ENCODE measurements at regions not wholly inside any gene's neighbourhood (a gene's known extent, or its start where the extent isn't known, plus 50 kb on each side); places are given as distances from the start of the nearest gene placed in this dataset.
"Not testable (repeated sequence)": the region's sequence is repeated elsewhere in the genome, so short reads cannot be mapped to it uniquely, and the experiment has no call there.

DNA sequence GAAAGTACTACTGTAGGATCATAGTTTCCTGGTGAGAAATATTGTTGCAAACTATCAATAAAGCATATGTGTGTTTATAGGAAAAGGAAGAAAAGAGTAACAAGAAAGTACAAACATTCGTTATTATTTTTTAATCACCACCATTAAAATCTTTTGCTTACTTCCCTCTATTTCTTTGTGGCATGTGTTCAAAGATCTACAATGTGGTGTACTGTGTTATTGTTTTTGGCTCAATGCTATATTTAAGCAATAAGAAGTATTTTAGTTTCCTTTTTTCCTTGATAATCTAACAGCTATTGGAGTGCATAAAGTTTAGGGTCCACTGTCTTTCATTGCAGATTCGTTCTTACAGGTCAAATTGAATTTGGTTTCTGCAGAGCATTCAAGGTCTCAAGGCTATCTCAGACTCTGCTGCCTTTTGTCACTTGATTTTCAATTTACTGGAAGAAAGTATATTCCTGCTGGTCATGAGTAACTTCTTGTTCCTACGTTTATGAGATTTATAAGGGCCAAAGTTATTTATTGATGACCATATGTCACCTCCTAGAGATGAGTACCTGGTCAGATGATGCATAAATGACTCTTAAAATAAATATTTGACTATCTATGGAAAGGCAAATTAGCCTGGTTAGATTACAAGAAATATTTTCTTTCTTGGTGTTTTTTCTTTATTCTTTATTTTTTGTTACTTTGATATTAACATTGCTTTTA, 323.0 kb downstream of the TMEM167A start:
- DNase-seq (ENCODE audit: low spot score), result no peak

DNA sequence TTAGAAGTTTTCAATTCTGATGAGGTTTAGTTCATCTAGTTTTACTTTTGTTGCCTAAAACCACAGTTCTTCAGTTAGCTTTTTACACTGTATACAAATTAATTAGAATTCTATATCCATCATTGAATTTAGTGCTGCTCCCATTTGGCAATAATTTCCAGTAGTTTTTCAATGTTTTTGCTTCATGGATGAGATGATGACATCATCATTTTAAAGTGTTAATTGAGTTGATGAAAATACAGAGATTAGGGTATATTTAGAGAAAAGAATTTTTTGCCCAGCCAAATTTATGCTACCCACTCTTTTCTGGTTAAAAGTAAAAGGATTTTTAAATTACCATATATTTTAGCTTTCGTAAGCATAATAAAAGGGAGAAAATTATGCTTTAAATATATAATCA, 323.8 kb downstream of the TMEM167A start:
- DNase-seq (ENCODE audit: low spot score), result no peak

DNA sequence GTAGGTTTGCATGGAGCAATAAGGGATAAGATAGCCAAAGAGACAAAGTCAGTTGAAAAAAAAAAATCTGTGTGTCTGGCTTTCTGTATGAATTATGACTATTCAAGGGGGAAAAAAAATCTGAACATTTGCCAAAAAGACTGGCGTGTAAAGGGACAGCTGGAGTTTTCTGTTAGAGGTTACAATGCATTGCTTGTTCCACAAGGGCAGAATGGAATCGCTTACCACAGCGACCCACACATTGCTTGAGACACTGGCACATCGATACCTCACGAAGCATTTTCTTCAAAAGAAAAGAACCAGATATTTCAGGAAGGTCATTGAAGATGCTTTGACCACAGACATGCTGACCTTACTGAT, 327.8 kb downstream of the TMEM167A start:
- DNase-seq (ENCODE audit: low spot score), result peak; percentile 85

DNA sequence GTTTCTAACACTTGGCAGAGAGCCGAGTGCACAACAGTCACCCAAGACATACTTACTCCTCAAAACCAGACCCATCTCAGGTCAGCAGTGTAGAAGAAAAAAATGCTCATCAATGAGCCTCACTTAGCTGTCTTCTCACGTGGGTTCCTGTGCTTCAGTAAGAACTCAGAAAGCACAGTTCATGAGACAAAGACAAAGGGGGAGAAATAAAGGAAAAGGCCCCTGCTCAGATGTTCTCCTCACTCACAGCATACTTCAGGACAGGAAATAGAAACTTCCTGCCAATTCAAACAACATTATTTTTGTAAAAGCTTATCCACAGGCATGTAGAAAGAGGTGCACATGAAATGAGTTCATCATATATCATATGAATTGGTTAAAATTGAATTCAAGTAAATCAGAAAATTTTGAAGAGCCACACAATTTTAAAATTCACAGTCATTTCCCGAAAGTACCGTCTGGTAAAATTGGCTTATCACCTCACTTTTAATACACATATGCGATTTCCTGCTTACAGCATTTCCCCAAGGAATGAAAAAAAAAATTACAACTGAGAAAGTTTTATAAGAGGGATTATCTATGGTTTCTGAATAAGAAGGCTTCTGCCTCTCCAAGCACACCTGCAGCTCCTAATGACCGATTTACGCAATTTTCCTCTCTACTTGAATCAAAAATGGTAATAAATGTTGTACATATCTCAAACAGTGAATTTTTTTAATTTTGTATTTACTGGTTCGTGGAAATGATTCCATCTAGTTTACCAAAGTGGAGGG, 328.3 kb downstream of the TMEM167A start:
- DNase-seq (ENCODE audit: low spot score), result no peak

DNA sequence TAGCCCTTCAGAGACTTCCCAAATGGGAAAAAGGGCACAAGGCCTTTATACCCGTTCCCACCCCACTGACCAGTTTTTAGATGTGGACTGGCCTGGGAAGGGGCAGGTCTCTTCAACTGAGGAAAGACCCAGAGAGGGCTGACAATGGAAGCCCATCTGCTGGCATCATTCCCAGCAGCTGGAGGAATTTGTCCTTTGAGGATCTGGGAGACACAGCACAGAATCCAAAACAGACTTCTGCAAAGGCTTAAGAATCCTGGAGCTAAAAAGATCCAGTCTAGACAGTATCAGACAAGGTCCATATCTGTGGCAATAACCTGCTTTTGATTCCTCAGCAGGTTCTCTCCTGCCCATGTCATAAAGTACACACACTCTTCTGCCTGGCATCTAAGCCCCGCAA, 329.2 kb downstream of the TMEM167A start:
- DNase-seq (ENCODE audit: low spot score), result no peak

DNA sequence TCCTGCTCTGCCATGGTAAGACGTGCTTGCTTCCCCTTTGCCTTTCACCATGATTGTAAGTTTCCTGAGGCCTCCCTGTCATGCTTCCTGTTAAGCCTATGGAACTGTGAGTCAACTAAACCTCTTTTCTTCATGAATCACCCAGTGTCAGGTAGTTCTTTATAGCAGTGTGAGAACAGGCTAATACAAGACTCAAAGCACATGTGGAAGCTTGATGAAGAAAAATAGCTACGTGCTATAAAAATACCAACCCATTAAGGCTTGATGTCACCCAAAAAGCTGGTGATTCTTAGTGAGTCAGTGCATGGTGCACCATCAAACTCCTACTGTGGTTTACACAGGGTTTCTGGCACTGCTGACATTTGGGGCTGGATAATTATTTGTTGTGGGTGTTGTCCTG, 332.2 kb downstream of the TMEM167A start:
- no peak for DNase-seq (ENCODE audit: low spot score)

DNA sequence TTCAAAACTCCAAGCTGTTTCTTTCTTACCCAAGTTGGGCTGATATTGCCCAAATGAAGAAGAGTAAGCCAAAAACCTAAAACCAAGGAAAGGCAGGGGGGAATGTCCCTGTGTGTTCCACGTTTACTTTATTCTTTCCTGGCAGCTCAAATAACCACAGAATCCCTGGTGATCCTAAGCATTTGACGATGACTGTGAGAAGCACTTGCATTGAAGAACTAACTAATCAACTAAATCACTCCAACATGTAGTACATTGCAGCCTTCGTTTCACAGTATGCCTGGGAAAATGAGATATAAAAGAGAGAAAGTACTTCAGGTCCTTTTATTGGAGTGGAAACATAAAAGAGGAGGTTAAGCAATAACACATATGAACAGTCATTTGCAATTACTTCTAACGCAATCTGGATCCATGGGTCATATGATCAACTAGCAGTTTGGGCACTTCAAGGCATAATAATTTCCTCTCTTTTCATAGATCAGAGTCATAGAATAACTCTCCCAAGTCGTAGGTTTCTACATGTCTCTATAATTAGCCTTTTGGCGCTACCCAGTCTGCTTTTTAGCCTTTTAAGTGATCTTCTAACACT, 338.4 kb downstream of the TMEM167A start:
- DNase-seq (ENCODE audit: low spot score), result no peak

DNA sequence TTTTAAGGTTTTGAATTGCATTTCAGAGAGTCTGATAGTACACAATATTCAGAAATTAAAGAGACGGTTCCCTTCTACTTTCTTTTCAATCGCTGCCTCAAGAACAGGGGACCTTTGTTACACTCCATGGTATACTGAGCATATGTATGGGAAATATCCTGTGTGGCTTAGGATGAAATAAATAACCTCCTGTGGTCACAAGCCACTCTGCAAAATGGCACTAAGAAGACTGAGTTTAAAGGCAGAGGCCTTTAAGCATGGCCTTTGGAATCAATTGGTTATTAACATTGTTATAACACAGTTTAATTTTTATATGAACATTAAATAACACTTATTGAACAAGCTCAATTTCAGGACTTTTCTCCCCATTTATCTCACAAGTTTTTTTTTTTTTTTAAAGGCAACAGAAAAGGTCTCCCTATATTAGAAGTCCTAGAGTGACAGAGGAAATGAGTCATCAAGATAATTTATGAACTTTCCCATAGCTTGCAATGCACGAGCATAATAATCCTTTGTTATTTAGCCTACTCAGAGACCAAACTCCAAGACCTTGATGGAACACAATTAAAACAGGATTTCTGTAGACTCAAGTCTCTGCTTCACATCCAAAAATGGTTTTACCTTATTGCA, 341.9 kb downstream of the TMEM167A start:
- no peak for DNase-seq (ENCODE audit: low spot score)

DNA sequence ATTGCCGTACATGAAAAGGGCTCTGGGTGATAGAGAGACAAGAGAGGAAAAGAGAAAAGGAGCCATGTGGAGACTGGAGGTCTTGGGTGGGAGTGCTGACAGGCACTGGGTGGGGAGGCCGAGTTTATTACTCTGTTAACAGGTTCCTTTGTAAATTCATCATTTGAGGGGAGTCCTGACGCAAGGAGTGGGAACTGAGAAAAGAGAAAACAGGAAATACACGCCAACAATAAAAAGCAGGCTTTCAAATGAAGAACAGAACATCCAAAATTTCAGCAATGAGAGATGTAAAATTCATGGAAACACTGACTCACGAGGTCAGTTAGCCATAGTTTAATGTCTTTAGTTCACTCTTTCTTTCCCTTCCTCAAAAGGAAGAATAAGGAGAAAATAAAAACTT, 342.8 kb downstream of the TMEM167A start:
- no peak for DNase-seq (ENCODE audit: low spot score)

DNA sequence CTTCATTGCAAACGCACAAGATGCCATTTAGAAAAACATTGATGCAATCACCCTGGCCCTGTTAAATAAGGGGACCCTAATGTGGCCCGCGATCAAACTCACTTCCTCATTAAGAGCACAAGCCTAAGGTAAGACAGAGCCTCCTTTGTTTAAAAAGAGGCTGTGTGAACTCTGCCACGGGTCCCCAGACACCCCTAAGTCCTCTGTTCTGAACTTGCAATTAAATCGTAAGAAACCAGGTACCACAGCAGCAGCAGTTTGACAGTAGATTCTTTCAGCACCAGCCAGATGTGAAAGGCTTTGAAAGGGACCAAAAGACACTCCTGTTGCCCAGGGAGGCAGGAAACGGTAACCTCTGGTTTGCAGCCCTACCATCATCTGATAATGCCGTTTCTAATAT, 346.3 kb downstream of the TMEM167A start:
- no peak for DNase-seq (ENCODE audit: low spot score)

DNA sequence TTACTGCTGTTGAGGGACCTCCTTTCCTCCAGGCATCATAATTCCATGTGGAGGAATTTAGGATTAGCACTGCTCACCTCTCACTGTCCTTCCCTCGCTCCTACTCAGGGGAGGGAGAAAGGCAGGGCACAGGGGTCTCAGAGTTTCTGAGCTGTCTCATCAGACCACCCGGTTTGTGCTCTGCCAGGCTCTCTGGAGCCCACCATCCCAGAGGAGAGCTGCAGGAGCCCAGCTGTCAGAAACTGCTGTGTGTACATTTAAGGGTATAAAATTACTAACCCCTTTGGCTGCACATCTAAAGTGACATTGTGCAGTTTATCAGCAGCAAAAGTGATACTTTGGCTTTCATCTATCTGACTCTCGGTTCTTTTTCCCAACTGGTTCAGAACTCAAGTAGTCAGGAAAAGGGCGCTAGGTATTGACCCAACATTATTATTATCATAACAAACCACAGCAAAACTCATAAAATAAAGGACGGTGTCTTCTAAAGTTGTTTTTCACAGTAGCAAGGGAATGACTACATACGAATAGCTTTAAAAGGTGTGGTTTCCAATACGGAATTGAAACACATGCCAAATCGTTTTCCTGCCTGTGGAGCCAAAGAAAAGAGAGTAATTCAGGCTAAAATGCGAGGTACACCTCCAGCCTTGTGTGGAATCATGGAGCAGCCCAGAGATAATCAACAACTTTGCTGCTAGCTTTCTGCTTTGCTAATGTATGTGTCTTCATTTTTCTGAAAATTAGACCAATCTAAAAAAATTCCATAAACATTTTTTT, 348.1 kb downstream of the TMEM167A start:
- no peak for DNase-seq (ENCODE audit: low spot score)

DNA sequence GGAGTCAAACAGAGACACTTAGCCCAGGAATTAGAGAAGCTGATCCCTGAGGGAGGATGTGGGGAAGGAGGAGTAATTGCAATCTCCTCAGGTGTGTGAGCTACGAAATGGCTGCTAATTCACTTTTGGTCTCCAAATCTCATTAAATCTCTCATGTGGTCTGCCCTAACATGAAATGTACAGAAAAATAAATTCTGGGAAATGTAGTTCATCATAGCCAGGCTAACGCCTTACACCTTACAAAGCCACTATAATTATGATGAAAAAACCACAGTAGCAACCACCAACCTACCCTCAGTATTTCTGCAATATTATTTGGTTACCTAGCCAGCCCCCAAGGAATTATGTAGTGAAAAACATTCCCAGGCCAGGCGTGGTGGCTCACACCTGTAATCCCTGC, 354.0 kb downstream of the TMEM167A start:
- no peak for DNase-seq (ENCODE audit: low spot score)

DNA sequence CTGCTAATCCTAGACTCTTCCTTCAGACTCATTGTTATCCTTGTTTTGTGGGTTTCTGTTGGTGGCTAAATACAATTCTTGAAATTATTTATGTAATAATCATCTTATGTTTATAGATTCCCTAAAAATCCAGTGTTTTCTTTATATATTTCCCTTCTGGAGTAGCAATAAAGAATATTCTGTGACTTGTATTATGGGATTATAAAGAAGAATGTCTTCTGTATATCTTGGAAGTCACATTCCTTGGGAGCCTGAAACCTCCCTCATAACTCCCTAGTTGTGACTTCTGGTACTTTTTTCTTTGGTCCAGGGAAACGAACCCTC, 356.1 kb downstream of the TMEM167A start:
- no peak for DNase-seq (ENCODE audit: low spot score)

DNA sequence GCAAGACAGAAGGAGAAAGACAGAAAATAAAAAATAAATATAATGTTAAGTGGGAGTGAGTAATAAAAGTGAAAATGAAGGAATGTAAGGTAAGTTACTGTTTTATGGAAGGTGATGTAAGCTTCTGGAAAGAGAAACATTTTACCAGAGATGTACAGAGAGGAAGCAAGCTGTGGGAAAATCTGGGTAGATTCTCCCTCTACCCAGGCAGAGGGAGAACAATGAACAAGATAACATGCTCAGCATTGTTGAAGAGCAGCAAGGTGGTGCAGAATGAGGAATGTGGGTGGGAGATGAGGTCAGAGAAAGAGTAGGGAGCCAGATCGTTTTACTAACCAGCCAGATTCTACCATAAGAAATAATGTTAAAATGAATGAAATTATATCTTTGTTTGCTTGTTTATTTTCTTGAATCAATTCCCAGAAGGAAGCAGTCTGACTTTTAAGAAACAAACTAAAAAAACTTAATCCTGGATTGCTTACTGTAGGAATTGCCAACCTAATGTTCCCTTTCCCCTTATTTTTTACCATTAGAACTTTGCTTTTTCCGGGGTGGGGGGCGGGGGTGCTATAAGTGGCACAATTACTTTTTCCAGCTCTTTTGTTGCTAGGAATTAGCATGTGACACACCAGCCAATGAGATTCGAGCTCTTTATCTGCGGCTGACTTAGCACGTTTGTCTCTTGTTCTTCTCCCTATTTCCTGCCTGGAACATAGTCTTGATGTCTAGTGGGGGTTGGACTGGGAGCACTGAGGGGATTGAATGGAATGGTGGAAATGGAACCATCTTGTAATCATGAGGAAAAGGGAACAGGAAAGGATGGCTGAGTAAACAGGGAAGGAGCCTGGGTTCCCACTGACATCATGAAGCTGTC, 356.7 kb downstream of the TMEM167A start:
- no peak for DNase-seq (ENCODE audit: low spot score)

DNA sequence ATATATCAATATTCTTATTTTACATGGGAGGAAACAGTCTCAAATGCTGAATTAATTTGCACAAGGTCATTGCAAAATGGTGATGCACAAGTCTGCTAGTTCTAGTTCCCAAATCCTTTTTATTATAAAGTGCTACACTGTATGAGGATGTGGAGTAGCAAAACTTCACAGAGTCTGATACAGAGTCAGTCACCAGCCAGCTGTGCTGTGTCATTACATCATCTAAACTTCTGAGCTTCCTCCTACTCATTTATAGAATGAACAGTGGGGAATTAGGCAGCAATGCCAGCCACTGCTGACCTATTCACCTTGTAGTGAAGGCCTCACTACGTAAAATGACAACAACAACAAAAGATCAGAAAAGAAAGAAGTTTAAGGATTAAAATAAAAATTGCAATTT, 357.8 kb downstream of the TMEM167A start:
- no peak for DNase-seq (ENCODE audit: low spot score)

DNA sequence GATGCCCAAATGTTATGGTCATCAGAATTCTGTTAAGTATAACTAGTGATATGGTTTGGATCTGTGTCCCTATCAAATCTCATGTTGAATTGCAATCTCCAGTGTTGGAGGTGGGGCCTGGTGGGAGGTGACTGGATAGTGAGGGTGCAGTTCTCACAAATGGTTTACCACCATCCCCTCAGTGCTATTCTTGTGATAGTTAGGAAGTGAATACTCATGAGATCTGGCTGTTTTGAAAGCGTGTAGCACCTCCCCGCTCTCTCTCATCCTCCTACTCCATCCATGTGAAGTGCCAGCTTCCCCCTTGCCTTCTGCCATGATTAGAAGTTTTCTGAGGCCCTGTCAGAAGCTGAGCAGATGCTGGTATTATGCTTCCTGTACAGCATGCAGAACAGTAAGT, 359.5 kb downstream of the TMEM167A start:
- DNase-seq (ENCODE audit: low spot score), result no peak

DNA sequence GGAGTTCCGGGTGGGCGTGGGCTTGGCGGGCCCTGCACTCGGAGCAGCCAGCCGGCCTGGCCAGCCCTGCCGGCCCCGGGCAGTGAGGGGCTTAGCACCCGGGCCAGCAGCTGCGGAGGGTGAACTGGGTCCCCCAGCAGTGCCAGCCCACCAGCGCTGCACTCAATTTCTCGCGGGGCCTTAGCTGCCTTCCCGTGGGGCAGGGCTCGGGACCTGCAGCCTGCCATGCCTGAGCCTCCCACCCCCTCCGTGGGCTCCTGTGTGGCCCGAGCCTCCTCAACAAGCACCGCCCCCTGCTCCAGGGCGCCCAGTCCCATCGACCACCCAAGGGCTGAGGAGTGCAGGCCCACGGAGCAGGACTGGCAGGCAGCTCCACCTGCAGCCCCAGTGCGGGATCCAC, 362.5 kb downstream of the TMEM167A start:
- not testable (repeated sequence) for DNase-seq (ENCODE audit: low spot score)

DNA sequence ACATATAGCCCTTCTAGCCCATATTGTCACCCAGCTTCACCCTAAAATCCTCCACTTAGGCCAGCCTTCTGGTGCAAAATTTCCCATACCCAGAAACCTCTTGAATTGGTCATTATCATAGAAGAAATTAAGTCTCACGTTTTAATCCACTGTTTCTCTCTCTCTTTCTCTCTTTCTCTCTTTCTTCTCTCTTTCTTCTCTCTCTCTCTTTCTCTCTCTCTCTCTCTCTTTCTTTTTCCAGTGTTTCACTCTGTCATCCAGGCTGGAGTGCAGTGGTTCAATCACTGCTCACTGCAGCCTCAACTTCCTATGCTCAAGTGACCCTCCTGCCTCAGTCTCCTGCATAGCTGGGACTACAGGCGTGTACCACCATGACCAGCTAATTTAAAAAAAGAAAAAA, 363.4 kb downstream of the TMEM167A start:
- DNase-seq (ENCODE audit: low spot score), result no peak

DNA sequence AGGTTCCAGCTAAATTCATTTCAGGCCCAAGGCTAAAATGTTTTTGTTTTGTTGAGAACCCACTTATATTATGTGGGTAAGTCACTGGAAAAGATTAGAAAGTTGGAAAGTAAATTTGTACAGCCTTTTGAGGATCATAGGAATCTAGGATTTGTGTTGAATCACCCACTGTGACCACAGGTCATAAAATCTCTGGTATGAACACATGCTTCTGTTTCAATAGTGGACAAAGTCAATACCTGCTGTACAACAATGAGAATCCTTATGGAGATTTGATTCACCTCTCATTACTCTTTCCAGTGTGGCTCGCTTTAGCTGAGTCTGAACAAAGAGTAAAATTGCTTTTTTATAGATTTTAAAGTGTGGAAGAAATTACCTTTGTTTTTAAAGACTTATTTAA, 369.5 kb downstream of the TMEM167A start:
- no peak for DNase-seq (ENCODE audit: low spot score)

DNA sequence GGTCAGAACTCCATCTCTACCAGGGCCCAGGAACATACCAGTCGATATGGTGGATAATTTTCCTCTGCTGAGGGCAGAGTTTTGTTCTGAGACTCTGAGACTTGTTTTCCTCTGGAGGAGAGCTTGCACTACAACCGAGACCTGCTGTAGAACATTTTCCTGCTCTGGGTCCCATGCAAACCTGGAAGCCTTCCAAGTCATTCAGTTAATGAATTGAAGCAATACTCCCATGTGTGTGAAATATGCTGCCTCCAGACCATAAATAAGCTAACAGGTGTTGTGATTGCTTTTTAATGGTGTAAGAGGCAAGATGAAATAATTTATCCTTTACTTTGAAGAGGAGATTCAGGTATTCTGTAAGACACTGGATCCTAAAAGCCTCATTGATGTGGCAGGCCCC, 372.8 kb downstream of the TMEM167A start:
- DNase-seq (ENCODE audit: low spot score), result no peak

DNA sequence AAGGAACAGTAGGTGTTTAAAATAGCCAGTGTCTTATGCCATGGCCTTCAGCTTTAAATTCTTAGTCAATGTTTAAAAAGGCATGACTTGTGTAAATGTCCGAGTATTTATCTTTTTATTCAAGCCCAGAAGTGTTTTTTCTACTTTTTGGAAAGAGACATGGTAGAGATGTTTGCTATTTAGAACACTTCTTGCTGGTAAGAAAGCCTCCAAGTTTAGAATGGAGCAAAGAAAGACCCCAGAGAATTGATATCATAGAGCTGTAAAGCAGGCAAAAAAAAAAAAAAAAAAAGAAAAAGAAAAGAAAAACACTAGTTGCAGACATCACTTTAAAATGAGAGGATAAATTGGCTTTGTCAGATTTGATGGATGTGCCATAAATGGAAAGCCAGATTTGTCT, 375.1 kb downstream of the TMEM167A start:
- DNase-seq (ENCODE audit: low spot score), result no peak

All from putamen (tissue), 1 donor.